GM12878 (cell line): ENCODE measurements at regions not wholly inside any gene's neighbourhood (a gene's known extent, or its start where the extent isn't known, plus 50 kb on each side); places are given as distances from the start of the nearest gene placed in this dataset.

Experiments used
- ATAC-seq: fragments of 200-7000 bp; cut with Tn5 transposase; 3 replicates; pipeline ENCODE4 v1.9.1; 2020; ENCODE audit warnings: mild to moderate bottlenecking, moderate library complexity
- BruUV-seq: library from RNA; stranded (reverse); fragments of 400-500 nt; replicated peaks from 2 replicates; lab custom pipeline; 2021; lab: Mats Ljungman, UMichigan
- CTCF ChIA-PET: fragments of 300-600 bp; sonication (Branson Sonifier 250); formaldehyde crosslinking; extraction: SDS; loops from one replicate; lab custom pipeline; 2021; ENCODE audit warnings: inconsistent platforms; lab: Yijun Ruan, JAX
- POLR2A ChIA-PET: fragments of 350-600 bp; formaldehyde crosslinking; extraction: SDS; loops from one replicate; lab custom pipeline; 2021; ENCODE audit warnings: inconsistent platforms; lab: Charles Lee
- RAD21 ChIA-PET: fragments of 300-600 bp; sonication (Branson Sonifier 250); formaldehyde crosslinking; loops from one replicate; lab custom pipeline; 2023; ENCODE audit warnings: antibody characterized with exemption; ENCODE audit not compliant: unreplicated experiment; lab: Charles Lee
- SMC1A ChIA-PET: fragments of 300-600 bp; sonication (Branson Sonifier 250); formaldehyde crosslinking; loops from one replicate; lab custom pipeline; 2023; ENCODE audit not compliant: unreplicated experiment, uncharacterized antibody; lab: Charles Lee
- DNase-seq: peaks from one replicate; pipeline ENCODE4 v3.0.0-alpha.2; 2011; ENCODE audit warnings: low read depth, low spot score
- FAIRE-seq: peaks from 3 replicates; lab custom pipeline; 2011; peaks lifted over from hg19 to GRCh38; lab: Jason Lieb, UNC
- H2AFZ ChIP-seq: 2 replicates; pipeline ENCODE4 v1.6.0; 2011; ENCODE audit warnings: low read depth, low read length, control low read depth; ENCODE audit not compliant: control insufficient read depth
- H3K27ac ChIP-seq: 2 replicates; pipeline ENCODE4 v1.5.1; 2011; ENCODE audit warnings: control low read depth; ENCODE audit not compliant: control insufficient read depth, insufficient read depth
- H3K27me3 ChIP-seq, 2 experiments: replicated peaks in 1 of 2; 2 replicates each; pipeline versions ENCODE4 v1.6.0 to v1.6.1; 2011; ENCODE audit warnings: low read length in 1 of 2; ENCODE audit not compliant: control insufficient read depth in 2 of 2, insufficient read depth in 2 of 2
- H3K36me3 ChIP-seq, 2 experiments: 2 replicates each; pipeline ENCODE4 v1.5.1; 2011; ENCODE audit warnings: low read length in 1 of 2; ENCODE audit not compliant: control insufficient read depth in 2 of 2, insufficient read depth in 2 of 2
- H3K4me1 ChIP-seq: 2 replicates; pipeline ENCODE4 v1.6.1; 2011; ENCODE audit warnings: mild to moderate bottlenecking, low read length, moderate library complexity, mixed read lengths; ENCODE audit not compliant: control insufficient read depth, insufficient read depth
- H3K4me2 ChIP-seq: 2 replicates; pipeline ENCODE4 v1.6.0; 2011; ENCODE audit warnings: control low read depth; ENCODE audit not compliant: control insufficient read depth, insufficient read depth
- H3K4me3 ChIP-seq: fragments of 200-600 bp; sonication (generic); 2 replicates; pipeline ENCODE4 v1.5.1; 2016
- H3K79me2 ChIP-seq: 2 replicates; pipeline ENCODE4 v1.6.0; 2011; ENCODE audit warnings: low read length; ENCODE audit not compliant: control insufficient read depth, insufficient read depth
- H3K9ac ChIP-seq: 2 replicates; pipeline ENCODE4 v1.8.0; 2011; ENCODE audit warnings: low read length, control low read depth, mixed read lengths; ENCODE audit not compliant: control insufficient read depth, insufficient read depth
- H3K9me3 ChIP-seq: replicated peaks from 3 replicates; pipeline ENCODE4 v1.5.1; 2011; ENCODE audit warnings: mild to moderate bottlenecking, low read length; ENCODE audit not compliant: control insufficient read depth, insufficient read depth
- H4K20me1 ChIP-seq: 2 replicates; pipeline ENCODE4 v1.6.0; 2011; ENCODE audit not compliant: control insufficient read depth, insufficient read depth
- CHD2 ChIP-seq: IDR thresholded peaks from 2 replicates; pipeline ENCODE4 v1.6.1; 2011; ENCODE audit warnings: low read depth, low read length, improper control_type of control experiment, borderline replicate concordance
- DPF2 ChIP-seq: fragments of 450-650 bp; IDR thresholded peaks from 2 replicates; pipeline ENCODE4 v1.6.1; 2017; ENCODE audit warnings: mild to moderate bottlenecking
- MTA3 ChIP-seq: IDR thresholded peaks from 2 replicates; pipeline ENCODE4 v1.6.1; 2012; ENCODE audit warnings: low read length, inconsistent platforms, borderline replicate concordance
- NFIC ChIP-seq: IDR thresholded peaks from 2 replicates; pipeline ENCODE4 v1.6.1; 2012; ENCODE audit warnings: low read depth, mild to moderate bottlenecking, inconsistent platforms, low read length, moderate library complexity
- NRF1 ChIP-seq: conservative IDR thresholded peaks from 2 replicates; pipeline ENCODE4 v1.6.1; 2011; ENCODE audit warnings: mild to moderate bottlenecking, low read depth, low read length, improper control_type of control experiment
- PAX5 ChIP-seq: IDR thresholded peaks from 2 replicates; pipeline ENCODE4 v1.6.1; 2011; ENCODE audit warnings: low read depth, low read length, borderline replicate concordance
- SMAD1 ChIP-seq: fragments of 450-650 bp; IDR thresholded peaks from 2 replicates; pipeline ENCODE4 v1.6.1; 2018; ENCODE audit warnings: mild to moderate bottlenecking, low read depth; ENCODE audit not compliant: partially characterized antibody
- TCF7 ChIP-seq: IDR thresholded peaks from 2 replicates; pipeline ENCODE4 v1.6.1; 2014; ENCODE audit warnings: antibody characterized with exemption, borderline replicate concordance
- WGBS: methylation state at CpG from one replicate; pipeline ENCODE4 v1.1.6; 2016; ENCODE audit warnings: low lambda C conversion rate; ENCODE audit not compliant: insufficient replicate concordance, insufficient coverage; ENCODE audit errors: missing lambda C conversion rate; 5-methylcytosine and 5-hydroxymethylcytosine counted together
- in situ Hi-C: fragments of 300-500 bp; cut with MboI; formaldehyde crosslinking; loops from 9 replicates; pipeline ENCODE4 v1.14.3; 2018; ENCODE audit warnings: mixed read lengths
- intact Hi-C: fragments of 100-400 bp; cut with micrococcal nuclease; formaldehyde crosslinking; loops from one replicate; pipeline ENCODE4 v1.14.2; 2022; ENCODE audit not compliant: unreplicated experiment
- TF ChIP-seq, protein P1 (sequence below): IDR thresholded peaks from 2 replicates; pipeline ENCODE4 v1.6.1; 2011; ENCODE audit warnings: low read depth, mild to moderate bottlenecking, low read length, moderate library complexity, borderline replicate concordance; ENCODE audit errors: extremely low read depth
- TF ChIP-seq, protein P2 (sequence below): fragments of 450-650 bp; IDR thresholded peaks from 2 replicates; pipeline ENCODE4 v1.6.1; 2016; ENCODE audit warnings: mild to moderate bottlenecking, moderate library complexity, borderline replicate concordance
- TF ChIP-seq, protein P3 (sequence below): fragments of 450-650 bp; IDR thresholded peaks from 2 replicates; pipeline ENCODE4 v1.6.1; 2017; ENCODE audit warnings: mild to moderate bottlenecking, low read depth, inconsistent platforms; ENCODE audit not compliant: poor library complexity, severe bottlenecking

DNA sequence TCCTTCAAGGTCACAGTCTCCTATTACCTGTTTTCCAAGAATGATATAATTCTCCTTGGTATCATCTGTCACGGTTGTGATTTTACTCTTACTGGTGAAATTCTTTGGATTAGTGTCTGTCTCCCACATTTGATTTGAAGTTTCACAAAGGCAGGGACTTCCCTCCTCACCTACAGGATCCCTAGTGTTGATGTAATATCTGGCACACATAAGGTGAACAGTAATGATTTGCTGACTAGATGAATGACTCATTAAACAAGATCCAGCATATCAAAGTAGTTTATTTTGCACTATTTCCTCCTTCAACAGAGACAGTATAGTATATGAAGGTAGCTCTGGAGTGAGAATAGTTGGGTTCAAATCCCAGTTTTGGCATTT lies 135.3 kb upstream of the IL1RAPL2 start:
- SMC1A ChIA-PET, result no interaction called here
- Histone ChIP-seq H3K4me1 (no peaks in the 10 kb centered on the region), H3K4me3 (no peak overlapping the region), H4K20me1 (no peaks in the 10 kb centered on the region), H3K27ac (no peak overlapping the region), H3K27me3 (no peaks in the 10 kb centered on the region), H3K36me3 (no peaks in the 10 kb centered on the region), H3K79me2 (no peaks in the 10 kb centered on the region), H2AFZ (no peak overlapping the region), H3K9ac (no peak overlapping the region), H3K4me2 (no peak overlapping the region), H3K9me3 (no peaks in the 10 kb centered on the region)
- DNase-seq (no peak), ATAC-seq (no peak), FAIRE-seq (no peak)
- CTCF ChIA-PET, result interaction anchor here (0.9 kb wide), 1 partner anchor 56 kb away, joined by 3 read pairs; no protein-coding TSS in a partner anchor
- POLR2A ChIA-PET, result no interaction called here
- intact Hi-C loops (no loop called here), in situ Hi-C loops (no loop called here)
- no peak for TF ChIP-seq SMAD1
- no peak for TF ChIP-seq MTA3
- TF ChIP-seq PAX5, result no peak
- no peak for TF ChIP-seq NFIC
- TF ChIP-seq CHD2, result no peak
- TF ChIP-seq DPF2, result no peak
- no peak for TF ChIP-seq TCF7
- TF ChIP-seq, protein P1, sequence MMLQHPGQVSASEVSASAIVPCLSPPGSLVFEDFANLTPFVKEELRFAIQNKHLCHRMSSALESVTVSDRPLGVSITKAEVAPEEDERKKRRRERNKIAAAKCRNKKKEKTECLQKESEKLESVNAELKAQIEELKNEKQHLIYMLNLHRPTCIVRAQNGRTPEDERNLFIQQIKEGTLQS, result no peak
- TF ChIP-seq NRF1, result no peak
- TF ChIP-seq, protein P2, sequence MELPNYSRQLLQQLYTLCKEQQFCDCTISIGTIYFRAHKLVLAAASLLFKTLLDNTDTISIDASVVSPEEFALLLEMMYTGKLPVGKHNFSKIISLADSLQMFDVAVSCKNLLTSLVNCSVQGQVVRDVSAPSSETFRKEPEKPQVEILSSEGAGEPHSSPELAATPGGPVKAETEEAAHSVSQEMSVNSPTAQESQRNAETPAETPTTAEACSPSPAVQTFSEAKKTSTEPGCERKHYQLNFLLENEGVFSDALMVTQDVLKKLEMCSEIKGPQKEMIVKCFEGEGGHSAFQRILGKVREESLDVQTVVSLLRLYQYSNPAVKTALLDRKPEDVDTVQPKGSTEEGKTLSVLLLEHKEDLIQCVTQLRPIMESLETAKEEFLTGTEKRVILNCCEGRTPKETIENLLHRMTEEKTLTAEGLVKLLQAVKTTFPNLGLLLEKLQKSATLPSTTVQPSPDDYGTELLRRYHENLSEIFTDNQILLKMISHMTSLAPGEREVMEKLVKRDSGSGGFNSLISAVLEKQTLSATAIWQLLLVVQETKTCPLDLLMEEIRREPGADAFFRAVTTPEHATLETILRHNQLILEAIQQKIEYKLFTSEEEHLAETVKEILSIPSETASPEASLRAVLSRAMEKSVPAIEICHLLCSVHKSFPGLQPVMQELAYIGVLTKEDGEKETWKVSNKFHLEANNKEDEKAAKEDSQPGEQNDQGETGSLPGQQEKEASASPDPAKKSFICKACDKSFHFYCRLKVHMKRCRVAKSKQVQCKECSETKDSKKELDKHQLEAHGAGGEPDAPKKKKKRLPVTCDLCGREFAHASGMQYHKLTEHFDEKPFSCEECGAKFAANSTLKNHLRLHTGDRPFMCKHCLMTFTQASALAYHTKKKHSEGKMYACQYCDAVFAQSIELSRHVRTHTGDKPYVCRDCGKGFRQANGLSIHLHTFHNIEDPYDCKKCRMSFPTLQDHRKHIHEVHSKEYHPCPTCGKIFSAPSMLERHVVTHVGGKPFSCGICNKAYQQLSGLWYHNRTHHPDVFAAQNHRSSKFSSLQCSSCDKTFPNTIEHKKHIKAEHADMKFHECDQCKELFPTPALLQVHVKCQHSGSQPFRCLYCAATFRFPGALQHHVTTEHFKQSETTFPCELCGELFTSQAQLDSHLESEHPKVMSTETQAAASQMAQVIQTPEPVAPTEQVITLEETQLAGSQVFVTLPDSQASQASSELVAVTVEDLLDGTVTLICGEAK, result no peak
- TF ChIP-seq, protein P3, sequence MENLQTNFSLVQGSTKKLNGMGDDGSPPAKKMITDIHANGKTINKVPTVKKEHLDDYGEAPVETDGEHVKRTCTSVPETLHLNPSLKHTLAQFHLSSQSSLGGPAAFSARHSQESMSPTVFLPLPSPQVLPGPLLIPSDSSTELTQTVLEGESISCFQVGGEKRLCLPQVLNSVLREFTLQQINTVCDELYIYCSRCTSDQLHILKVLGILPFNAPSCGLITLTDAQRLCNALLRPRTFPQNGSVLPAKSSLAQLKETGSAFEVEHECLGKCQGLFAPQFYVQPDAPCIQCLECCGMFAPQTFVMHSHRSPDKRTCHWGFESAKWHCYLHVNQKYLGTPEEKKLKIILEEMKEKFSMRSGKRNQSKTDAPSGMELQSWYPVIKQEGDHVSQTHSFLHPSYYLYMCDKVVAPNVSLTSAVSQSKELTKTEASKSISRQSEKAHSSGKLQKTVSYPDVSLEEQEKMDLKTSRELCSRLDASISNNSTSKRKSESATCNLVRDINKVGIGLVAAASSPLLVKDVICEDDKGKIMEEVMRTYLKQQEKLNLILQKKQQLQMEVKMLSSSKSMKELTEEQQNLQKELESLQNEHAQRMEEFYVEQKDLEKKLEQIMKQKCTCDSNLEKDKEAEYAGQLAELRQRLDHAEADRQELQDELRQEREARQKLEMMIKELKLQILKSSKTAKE, result no peak
- RAD21 ChIA-PET, result no interaction called here
- WGBS, result 0% methylated on average over 1 of the region's 1 CpG
- BruUV-seq, result no TSS peak
